C4-2B (cell line): ENCODE measurements at regions not wholly inside any gene's neighbourhood (a gene's known extent, or its start where the extent isn't known, plus 50 kb on each side); places are given as distances from the start of the nearest gene placed in this dataset.

Experiments
- ZFX ChIP-seq: fragments of 450-650 bp; IDR thresholded peaks from 2 replicates; pipeline ENCODE4 v1.6.1; 2017
- TF ChIP-seq, protein P1 (sequence below): fragments of 450-650 bp; conservative IDR thresholded peaks from 2 replicates; pipeline ENCODE4 v1.5.1; 2017; ENCODE audit warnings: mild to moderate bottlenecking

DNA sequence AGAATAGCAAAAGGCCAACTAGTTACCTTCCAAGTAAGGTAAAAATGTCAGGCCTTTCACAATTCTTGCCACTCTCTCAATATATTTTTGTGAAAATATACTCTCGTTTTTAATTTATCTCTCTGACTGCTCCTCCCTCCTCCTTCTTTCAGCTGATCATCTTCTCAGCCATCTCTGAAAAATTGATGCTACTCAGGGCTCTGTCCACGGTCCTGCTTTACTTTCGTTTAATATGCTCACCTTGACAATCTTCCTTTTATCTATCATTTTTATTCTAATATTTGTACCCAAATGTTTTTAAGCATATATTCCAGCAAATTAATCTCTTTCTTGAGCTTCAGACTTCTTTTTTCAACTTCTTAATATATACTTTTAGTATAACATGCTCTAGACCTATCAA is 1362.1 kb downstream of the ROBO1 start:
- TF ChIP-seq, protein P1, sequence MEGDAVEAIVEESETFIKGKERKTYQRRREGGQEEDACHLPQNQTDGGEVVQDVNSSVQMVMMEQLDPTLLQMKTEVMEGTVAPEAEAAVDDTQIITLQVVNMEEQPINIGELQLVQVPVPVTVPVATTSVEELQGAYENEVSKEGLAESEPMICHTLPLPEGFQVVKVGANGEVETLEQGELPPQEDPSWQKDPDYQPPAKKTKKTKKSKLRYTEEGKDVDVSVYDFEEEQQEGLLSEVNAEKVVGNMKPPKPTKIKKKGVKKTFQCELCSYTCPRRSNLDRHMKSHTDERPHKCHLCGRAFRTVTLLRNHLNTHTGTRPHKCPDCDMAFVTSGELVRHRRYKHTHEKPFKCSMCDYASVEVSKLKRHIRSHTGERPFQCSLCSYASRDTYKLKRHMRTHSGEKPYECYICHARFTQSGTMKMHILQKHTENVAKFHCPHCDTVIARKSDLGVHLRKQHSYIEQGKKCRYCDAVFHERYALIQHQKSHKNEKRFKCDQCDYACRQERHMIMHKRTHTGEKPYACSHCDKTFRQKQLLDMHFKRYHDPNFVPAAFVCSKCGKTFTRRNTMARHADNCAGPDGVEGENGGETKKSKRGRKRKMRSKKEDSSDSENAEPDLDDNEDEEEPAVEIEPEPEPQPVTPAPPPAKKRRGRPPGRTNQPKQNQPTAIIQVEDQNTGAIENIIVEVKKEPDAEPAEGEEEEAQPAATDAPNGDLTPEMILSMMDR = no peak
- TF ChIP-seq ZFX = no peak
